ENCODE measurements at regions not wholly inside any gene's neighbourhood (a gene's known extent, or its start where the extent isn't known, plus 50 kb on each side); places are given as distances from the start of the nearest gene placed in this dataset.
A peak's percentile ranks its signal among the peaks of the same experiment; 100 is the strongest.

- no peak for DNase-seq (ENCODE audit: extremely low read depth in 1 of 11, low read depth in 9 of 11, low spot score in 4 of 11)
These were observed 1326.2 kb upstream of the TMEFF2 start for GRCh38 chr2:193520709-193521458.

DNA sequence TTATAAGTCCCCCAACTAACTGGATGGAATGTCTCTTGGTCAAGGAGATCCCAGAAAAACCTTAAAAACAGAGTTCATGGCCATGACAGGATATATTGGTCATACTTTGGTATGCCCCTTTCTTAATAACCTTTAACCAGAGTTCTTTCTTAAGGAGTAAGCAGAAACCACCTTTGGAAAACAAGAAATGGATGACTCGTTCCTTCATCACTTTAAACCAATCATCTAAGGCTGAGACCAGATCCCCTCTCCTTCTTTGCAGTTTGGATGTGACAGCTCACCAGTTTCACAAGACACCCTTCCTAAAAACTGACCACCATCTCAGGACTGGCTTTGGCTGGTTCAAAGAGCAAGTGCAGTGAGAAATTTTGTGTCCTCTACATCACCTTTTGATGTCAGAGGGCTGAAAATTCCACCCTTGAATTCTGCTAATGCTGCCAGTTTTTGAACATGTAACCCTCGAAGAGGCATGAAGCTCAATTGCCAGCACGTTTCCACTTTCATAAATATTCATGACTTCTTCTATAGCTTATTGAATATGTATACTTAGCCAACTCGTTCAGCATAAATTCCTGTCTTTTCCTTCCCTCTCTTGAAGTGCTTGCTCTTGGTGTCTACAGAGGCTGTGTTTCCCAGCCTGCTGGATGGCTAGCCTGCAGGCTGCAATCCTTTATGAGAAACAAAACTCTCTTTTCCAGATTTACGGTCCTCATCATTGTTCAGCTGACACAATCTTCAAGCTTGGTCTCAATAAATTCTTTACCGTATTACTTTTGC lies 1323.5 kb upstream of the TMEFF2 start:
- DNase-seq (ENCODE audit: extremely low read depth in 1 of 11, low read depth in 9 of 11, low spot score in 4 of 11): no peak

DNA sequence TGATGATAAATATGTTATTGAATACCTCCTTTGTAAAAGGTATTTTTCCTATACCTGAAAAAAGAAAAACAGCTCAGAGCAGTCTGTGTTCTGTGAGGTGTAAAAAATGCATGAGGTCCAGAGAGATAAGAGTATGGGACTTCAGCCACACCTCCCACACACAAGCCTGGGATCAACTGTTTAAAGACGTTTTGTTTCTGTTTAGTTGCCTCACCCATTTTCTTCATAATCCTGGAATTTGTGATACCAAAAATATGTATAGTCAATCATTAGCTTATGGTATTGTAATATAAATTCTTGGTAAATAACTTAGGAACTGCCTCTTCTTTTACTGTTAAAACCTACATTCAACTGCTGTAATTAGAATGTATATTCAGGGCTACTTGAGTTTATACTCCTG lies 1322.9 kb upstream of the TMEFF2 start:
- DNase-seq (ENCODE audit: extremely low read depth in 1 of 11, low read depth in 9 of 11, low spot score in 4 of 11): no peak

DNA sequence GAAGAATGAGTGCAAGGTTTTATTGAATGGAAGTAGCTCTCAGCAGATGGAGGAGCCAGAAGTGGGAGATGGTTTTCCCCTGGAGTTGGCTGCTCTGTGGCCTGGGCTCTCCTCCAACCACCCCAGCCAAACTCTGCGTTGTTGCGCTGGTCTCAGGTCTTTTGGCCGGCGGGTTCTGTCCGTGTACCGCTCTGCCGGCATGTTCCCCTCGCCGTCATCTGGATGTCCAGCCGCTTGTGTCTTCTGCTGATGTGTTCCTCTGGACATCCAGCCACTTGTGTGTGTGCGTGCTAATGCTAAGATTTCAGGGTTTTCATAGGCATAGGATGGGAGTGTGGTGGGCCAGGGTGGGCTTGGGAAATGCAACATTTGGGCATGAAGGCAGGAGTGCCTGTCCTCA lies 1311.3 kb upstream of the TMEFF2 start:
- DNase-seq (ENCODE audit: extremely low read depth in 1 of 11, low read depth in 9 of 11, low spot score in 4 of 11): no peak

- no peak for DNase-seq (ENCODE audit: extremely low read depth in 1 of 11, low read depth in 9 of 11, low spot score in 4 of 11)
These were observed 1310.9 kb upstream of the TMEFF2 start for GRCh38 chr2:193505620-193506019.

DNA sequence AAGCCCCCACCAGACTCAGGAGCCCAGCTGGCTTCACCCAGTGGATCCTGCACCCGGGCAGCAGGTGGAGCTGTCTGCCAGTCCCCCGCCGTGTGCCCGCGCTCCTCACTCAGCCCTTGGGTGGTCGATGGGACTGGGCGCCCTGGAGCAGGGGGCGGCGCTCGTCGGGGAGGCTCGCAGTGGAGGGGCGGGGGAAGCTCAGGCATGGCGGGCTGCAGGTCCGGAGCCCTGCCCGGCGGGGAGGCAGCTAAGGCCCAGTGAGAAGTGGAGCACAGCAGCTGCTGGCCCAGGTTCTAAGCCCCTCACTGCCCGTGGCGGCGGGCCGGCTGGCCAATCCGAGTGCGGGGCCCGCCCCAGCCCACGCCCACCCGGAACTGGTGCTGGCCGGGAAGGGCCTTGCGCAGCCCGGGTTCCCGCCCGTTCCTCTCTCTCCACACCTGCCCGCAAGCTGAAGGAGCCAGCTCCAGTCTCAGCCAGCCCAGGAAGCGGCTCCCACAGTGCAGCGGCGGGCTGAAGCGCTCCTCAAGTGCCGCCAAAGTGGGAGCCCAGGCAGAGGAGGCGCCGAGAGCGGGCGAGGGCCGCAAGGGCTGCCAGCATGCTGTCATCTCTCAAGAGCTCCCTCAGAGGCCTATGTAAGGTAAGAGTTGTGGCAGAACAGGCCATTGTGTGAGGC lies 1307.8 kb upstream of the TMEFF2 start:
- no peak for DNase-seq (ENCODE audit: extremely low read depth in 1 of 11, low read depth in 9 of 11, low spot score in 4 of 11)

DNA sequence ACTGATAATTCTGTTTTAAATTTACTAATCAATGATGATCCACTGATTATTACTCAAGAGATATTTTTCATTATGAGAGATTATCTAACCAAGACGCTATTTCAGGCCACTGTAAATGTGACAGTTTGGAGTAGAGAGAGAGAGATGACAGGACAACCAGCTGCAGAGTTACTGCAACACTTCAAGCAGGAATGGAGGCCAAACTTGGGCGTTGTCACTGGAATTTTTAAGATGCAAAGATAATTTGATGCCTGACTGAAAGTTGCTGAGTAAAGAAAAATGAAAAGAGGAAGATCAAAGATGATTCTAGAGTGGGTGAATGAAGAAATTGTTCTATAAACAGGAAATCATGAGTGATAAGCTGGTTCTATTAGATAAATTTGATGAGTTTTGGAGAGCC lies 1302.1 kb upstream of the TMEFF2 start:
- no peak for DNase-seq (ENCODE audit: extremely low read depth in 1 of 11, low read depth in 9 of 11, low spot score in 4 of 11)

DNA sequence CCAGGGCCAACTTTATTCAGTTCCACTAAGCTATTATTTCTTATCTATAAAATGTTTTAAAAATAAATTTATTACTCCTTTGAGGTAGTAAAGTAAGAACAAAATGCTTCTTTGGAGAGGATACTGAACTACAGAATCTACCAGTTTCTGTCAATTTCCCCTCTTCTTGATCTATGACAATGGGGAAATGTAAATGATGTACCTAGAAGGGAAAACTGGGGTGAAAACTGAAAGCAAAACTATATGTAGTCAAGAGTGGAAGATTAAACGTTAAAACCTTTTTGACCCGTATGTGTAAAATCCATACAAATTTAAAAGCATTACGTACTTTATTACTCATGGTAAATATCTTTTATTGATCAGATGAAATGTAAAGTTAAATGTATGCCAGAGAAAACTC lies 1287.8 kb upstream of the TMEFF2 start:
- DNase-seq (ENCODE audit: extremely low read depth in 1 of 11, low read depth in 9 of 11, low spot score in 4 of 11): no peak

GRCh38 chr2:193480187-193480586 lies 1285.5 kb upstream of the TMEFF2 start:
- no peak for DNase-seq (ENCODE audit: extremely low read depth in 1 of 11, low read depth in 9 of 11, low spot score in 4 of 11)

DNA sequence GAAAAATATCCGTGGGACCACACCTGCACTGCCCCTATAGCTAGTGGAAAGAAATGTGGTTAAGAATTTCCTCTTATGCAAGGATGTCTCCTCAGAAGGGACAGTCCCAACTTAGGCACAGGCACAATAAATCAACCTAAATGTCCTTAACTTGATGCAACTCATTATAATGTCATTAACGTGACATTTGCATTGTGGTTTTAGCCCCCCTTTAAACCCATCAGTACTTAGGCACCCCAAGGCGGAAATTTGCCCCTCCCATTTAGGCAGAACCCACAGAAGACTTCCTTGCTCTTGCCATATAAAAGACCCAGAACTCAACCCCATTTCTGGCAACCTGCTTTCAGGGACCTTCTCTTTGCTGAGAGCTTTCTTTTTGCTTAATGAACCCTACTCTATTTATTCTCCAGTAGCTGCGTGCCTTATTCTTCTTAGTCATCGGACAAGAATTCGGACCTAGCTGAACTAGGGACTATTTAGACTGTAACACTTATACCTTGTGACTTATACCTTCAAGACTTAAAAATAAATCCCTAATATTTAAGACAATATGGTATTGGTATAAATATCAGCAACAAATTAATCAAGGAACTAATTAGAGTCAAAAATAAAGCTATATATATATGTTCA lies 1281.6 kb upstream of the TMEFF2 start:
- DNase-seq (ENCODE audit: extremely low read depth in 1 of 11, low read depth in 9 of 11, low spot score in 4 of 11): no peak

DNA sequence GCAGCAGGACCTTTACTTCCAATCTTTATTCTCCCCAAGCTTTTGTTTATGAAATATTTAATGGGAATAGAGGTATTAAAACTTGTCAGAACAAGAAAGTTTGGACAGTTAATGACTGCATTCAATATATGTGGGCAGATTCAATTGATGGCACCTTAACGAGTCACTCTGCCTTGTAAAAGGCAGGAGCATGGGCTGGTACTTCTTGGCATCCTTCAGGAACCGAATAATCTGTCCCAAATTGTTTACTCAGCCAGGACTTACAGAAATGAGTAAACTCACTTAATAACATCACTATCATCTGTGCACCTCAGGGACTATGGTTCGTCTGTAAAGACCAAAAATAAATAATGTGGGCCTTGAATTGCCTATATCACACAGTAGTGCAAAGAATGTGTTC lies 1280.3 kb upstream of the TMEFF2 start:
- DNase-seq (ENCODE audit: extremely low read depth in 1 of 11, low read depth in 9 of 11, low spot score in 4 of 11): no peak

DNA sequence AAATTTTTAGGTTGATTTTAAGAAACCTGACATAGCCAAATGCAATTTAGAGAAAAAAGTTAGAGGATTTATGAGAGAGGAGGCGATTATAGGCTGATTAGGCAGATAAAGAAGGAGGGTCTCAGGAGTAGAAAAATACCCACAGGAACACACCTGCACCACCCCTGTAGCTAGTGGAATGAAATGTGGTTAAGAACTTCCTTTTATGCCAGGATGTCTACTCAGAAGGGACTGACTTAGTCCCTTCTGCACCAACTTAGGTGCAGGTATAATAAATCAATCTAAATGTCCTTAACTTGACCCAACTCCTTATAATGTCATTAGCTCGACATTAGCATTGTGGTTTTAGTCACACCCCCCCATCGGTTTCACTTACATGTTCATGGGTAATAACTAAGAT lies 1274.5 kb upstream of the TMEFF2 start:
- no peak for DNase-seq (ENCODE audit: extremely low read depth in 1 of 11, low read depth in 9 of 11, low spot score in 4 of 11)

- no peak for DNase-seq (ENCODE audit: extremely low read depth in 1 of 11, low read depth in 9 of 11, low spot score in 4 of 11)
These were observed 1272.7 kb upstream of the TMEFF2 start for GRCh38 chr2:193467276-193467987.

DNA sequence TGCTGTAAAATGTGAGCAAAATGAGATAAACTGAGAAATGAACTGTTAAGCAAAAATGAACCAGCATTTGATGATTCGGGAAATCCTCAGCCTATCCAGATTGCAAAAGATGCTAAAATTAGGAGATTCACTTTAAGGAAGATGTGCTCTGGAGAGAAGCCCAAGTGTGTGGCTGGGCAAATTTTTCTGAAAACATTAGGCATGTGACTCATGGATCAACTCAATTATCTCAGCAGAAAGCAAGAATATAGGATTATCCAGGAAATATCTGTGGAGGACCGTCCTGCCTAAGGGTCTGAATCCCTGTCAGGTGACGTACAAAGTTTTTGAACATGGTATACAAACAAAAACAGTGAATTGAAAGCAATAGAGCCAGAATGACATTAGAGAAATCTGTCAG lies 1268.3 kb upstream of the TMEFF2 start:
- no peak for DNase-seq (ENCODE audit: extremely low read depth in 1 of 11, low read depth in 9 of 11, low spot score in 4 of 11)

DNA sequence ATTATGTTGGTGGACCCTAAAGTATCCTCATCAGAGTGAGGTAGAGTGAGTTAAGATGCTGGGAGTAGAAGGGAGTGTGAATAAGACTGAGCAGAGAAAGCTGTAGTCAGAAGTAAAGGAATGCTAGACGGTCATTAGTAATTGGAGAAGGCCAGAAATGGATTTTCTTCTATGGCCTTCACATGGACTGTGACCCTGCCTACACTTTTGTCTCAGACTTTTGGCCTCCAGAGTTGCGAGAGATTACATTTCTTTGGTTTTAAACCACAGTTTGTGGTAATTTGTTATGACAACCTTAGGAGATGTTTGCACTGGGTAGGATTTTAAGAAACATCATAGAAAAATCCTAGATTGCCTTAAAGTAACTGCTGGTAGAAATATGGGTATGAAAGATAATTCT lies 1267.7 kb upstream of the TMEFF2 start:
- no peak for DNase-seq (ENCODE audit: extremely low read depth in 1 of 11, low read depth in 9 of 11, low spot score in 4 of 11)

GRCh38 chr2:193461431-193461934 lies 1266.8 kb upstream of the TMEFF2 start:
- DNase-seq (ENCODE audit: extremely low read depth in 1 of 11, low read depth in 9 of 11, low spot score in 4 of 11): no peak

GRCh38 chr2:193446967-193447366 lies 1252.2 kb upstream of the TMEFF2 start:
- DNase-seq (ENCODE audit: extremely low read depth in 1 of 11, low read depth in 9 of 11, low spot score in 4 of 11): no peak

- DNase-seq (ENCODE audit: extremely low read depth in 1 of 11, low read depth in 9 of 11, low spot score in 4 of 11): no peak
These were observed 1247.6 kb upstream of the TMEFF2 start for GRCh38 chr2:193442293-193442692.

DNA sequence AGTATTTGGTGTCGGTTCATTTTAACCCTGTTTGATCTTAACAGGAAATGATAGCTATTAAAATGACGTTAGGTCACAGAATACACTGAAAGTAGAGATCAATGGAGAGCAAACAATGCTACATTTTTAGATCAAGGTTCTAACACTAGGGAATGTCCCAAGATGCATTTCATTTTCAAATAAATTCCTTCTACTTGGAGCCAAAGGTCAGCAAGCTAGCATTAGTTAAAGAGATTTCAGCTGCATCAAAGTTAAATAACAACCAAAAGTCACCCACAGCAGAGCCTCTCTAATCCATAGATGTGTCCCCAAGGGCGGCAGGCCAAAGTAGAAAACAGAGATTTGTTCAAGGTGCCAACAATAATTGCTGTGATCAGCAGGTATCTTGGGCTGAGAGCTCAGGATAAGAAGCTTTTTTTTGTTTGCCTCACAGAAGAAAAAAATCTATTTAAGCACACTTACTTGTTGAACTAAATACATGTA lies 1233.6 kb upstream of the TMEFF2 start:
- DNase-seq (ENCODE audit: extremely low read depth in 1 of 11, low read depth in 9 of 11, low spot score in 4 of 11): peak in 2 of 11 donors; percentile 4 to 18
